ENCODE measurements at regions not wholly inside any gene's neighbourhood (a gene's known extent, or its start where the extent isn't known, plus 50 kb on each side); places are given as distances from the start of the nearest gene placed in this dataset.

- no peak for DNase-seq (ENCODE audit: low read depth in 2 of 2)
Measured at GRCh38 chr7:136665878-136666509, 202.5 kb upstream of the CHRM2 start.

- no peak for DNase-seq (ENCODE audit: low read depth in 2 of 2)
Measured at GRCh38 chr7:136664537-136664936, 203.9 kb upstream of the CHRM2 start.

DNA sequence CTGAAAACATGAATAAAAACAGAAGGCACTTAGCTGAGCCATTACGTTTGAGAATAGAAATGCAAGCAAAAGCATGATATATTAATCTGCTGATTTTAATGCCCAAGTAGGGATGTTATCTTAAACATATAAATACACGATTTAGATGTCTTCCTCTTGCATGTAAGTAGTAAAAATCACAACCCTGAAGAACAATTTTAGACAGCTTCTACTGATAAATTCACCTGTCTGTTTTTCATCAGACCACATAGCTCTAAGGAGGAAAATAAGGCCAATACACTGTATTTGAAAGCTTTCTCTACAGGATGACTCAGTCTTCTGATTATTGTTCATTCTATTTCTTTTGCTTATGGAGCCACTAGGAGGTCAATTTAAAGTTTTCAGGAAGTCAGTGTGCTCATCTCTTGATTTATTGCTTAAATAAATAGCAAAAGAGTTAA lies 210.9 kb upstream of the CHRM2 start:
- no peak for DNase-seq (ENCODE audit: low read depth in 2 of 2)

DNA sequence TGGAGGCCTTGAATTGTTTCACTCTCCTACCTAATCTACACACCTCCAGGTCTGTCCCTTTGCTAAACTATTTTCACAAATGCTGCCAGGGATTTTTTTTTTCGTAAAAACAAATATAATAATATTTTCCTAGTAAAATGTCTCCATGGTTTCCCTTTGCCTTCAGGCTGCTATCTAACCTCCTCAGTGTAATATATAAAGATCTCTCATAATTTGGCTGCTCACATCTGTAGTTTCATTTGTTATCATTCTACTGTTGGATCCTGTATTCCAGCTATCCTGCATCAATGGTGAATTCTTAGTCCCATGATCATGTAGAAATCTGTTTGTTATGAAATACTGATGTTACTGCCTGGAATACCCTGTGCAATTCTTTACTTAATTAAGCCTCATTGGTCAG lies 211.9 kb upstream of the CHRM2 start:
- no peak for DNase-seq (ENCODE audit: low read depth in 2 of 2)

- DNase-seq (ENCODE audit: low read depth in 2 of 2) = no peak
Measured at GRCh38 chr7:136655414-136655813, 213.0 kb upstream of the CHRM2 start.

DNA sequence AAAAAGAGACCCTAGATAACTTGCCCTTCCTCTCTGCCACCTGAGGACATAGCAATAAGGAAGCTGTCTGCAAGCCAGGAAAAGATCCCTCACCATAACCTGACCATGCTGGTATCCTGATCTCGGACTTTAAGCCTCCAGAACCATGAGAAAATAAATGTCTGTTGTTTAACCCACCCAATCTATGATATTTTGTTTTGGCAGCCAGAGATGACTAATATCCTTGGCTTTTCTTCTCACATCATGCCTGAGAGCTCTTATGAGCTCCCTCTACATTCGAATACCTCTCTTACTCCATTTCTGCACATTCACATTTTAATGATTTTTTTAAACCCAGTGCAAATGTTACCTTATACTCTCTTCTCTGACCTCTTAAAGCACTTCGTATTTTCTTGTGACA lies 214.0 kb upstream of the CHRM2 start:
- no peak for DNase-seq (ENCODE audit: low read depth in 2 of 2)

DNA sequence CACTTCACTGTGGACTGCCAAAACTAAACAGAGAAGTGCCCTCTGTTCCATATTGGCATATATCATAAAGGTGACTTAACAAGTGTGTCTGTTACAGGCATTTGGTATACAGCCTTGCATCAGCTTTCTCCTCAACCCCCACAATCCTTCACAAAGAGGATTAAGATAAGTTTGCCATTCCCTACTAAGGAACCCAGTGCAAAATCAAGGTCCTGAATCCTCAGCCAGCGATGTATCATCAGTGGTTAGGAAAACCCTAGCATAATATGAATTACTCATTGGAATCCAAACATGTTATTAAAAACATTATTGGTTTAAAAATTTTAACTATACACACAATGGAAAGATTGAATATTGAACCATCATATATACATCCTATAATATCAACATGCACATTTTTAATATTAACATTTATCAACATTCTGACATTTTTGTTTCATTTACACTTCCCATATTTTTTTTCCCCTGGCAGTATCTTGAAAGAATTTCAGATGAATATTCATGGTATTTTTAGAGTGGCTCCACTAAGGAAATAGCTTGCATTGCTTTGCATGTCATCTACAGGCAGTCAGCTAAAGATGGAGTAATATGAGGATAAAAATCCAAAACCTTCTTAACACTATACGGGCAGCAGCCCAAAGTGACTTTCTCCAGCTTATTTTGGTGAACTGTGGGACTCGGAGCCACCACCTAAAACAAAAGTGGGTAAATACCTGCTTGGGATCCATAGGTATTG lies 215.6 kb upstream of the CHRM2 start:
- no peak for DNase-seq (ENCODE audit: low read depth in 2 of 2)

- DNase-seq (ENCODE audit: low read depth in 2 of 2) = no peak
Measured at GRCh38 chr7:136640977-136641376, 227.5 kb upstream of the CHRM2 start.

DNA sequence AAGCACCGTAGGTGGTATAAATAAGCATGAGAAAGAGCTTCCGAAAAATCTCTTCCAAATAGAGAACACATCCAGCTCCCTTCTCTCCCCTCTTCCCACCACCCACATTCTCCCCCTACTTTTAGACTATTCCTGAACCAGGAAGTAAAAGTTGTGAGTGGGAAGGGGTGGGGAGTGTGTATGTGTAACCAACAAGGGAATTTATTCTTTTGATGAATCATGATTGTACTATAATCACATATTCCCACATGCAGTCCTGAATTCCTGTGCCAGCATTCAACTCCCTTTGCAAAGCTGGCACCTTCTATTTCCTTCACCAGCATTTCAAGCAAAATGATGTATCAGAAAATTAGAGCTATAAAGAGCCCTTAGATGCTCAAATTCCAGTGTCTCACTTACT lies 230.6 kb upstream of the CHRM2 start:
- DNase-seq (ENCODE audit: low read depth in 2 of 2) = no peak

DNA sequence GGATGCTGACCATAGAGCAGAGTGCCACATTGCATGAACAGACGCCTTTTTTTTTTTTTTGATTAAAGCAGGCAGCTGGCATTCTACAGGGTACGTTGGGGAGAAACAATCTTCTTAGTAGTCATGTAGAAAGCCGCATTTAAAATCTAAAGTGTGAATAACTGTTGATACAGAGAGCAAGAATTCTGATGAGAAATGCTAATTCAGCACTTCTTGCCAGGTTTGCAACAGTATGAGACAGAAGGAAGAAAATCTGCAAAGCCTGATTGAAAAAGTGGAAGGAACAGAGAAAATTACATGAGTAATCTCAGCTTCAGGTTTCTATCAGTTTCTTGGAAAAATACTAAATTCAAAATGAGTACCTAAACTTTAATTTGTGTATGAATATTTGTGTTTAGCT lies 232.7 kb upstream of the CHRM2 start:
- DNase-seq (ENCODE audit: low read depth in 2 of 2) = no peak

GRCh38 chr7:136618818-136619217 lies 249.6 kb upstream of the CHRM2 start:
- no peak for DNase-seq (ENCODE audit: low read depth in 2 of 2)

DNA sequence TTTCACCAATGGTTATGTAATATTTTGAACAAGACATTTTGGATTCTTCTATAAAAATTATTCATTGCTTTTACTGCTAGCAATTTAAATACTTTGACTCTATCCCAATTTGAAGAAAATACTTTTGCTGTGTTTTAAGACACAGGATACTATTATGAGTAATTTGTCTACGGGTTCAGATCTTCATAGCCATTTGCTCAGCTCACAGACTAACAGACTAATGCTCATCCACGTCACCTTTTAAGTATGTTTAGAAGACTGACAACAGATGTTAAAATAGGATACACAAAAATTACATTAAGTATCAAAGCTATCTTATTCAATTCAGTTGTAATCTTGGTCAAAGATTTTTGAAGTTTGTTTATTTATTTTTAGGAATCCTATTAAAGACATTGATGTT lies 251.3 kb upstream of the CHRM2 start:
- DNase-seq (ENCODE audit: low read depth in 2 of 2) = no peak

- DNase-seq (ENCODE audit: low read depth in 2 of 2) = no peak
Measured at GRCh38 chr7:136605532-136606329, 262.7 kb upstream of the CHRM2 start.

DNA sequence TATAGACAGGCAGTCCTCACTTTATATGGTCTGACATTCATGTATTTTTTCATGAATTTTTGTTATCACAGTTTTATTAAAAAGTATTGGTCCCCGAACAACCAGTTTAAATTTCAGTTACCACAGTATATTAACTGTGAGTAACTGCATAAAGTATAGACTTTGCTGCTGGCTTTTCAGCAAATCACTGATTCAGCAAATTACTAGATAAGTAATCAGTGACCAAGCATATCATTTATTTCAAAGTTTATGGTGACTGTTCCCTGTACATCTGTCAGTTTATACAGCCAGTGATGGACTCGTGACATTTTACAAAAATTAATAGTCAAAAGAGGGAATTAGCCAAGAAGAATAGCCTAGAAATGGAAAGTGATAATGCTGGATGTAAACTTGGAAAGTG lies 266.7 kb upstream of the CHRM2 start:
- no peak for DNase-seq (ENCODE audit: low read depth in 2 of 2)

GRCh38 chr7:136600475-136600874 lies 268.0 kb upstream of the CHRM2 start:
- DNase-seq (ENCODE audit: low read depth in 2 of 2) = no peak

DNA sequence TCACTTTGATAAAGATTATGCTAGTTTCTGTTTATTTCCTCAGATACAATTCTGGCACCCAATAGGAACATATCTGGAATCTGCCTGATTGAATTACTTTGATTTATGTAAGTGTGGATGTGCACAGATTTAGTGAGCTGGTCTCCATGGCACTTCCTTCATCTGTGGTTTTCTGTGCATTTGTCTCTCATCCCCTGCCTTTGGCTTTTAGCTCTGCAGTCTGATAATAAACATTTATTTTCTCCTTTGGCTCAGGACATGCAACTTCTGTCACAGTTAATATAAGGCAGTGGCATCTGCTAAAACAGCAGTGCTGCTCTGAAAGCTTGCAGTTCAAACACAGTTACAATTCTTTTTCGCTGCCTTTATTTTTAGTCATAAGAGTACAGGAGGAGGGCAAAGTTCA lies 273.7 kb upstream of the CHRM2 start:
- DNase-seq (ENCODE audit: low read depth in 2 of 2) = no peak

DNA sequence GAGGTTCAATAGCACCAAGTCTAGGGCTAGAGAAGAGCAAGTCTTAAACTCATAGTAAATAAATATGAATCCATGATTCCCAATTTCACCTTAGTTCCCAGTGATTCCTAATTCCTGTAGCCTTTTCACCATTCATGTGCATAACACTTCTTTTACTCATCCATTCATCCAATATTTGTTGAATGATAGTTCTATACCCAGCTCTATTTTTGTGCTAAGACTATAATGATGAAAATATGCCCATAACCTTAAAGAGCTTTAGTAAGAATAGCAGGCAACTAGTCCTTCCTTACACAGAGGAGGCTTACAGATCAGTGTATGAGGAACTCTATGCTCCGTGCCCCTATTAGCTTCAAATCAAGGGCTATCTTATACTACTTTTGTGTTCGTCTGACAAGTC lies 280.2 kb upstream of the CHRM2 start:
- no peak for DNase-seq (ENCODE audit: low read depth in 2 of 2)

DNA sequence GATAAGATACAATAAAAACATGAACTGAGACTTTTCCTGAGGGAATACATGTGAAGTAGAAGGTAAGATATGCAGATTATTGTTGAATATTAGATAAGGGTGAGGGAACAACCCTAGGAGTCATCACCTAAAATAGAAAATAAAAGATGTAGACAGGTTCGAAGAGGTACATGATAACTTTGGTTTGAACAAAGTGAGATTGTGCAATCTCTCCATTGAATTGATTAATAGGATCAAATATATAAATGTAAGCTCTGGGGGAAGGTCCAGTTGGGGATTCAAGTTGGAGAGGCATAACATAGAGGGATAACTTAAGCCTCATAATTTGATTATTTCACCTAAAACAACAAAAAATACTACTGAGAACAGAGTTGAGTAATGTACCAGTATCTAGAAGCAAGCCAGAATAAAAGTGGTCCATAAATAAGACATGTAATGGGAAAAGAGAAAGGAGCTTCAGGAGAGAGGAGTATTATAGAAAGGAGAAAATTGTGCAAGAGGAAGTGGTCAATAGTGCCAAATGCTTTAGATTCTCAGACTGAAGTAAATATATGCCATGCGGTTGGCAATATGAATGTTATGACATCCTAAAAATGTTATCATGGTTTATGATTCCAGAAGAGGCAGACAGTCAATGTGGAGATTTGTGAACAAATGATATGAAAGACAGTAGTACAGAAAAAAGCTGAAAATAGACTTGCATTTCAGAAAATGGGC lies 282.3 kb upstream of the CHRM2 start:
- no peak for DNase-seq (ENCODE audit: low read depth in 2 of 2)

- no peak for DNase-seq (ENCODE audit: low read depth in 2 of 2)
Measured at GRCh38 chr7:136566491-136566890, 302.0 kb upstream of the CHRM2 start.

- no peak for DNase-seq (ENCODE audit: low read depth in 2 of 2)
Measured at GRCh38 chr7:136555933-136556332, 312.5 kb upstream of the CHRM2 start.

DNA sequence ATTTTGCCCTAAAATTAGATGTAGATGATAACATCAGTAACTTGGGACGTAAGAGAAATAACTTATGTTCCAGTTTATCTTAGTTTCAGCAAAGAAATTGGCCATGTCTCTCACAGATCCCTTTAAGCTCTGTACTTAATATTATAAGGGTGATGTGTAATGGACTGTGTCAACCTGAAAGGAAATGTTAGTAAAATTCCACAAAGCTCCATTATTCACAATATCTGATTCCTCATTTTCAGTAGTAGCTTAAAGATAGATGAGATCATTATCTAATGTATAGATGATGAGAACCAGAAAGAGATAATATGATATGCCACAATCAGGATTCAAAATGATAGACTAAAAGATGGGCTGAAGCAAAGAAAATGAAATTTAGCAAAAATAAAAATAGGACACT lies 316.8 kb upstream of the CHRM2 start:
- no peak for DNase-seq (ENCODE audit: low read depth in 2 of 2)

GRCh38 chr7:136549756-136550155 lies 318.7 kb upstream of the CHRM2 start:
- no peak for DNase-seq (ENCODE audit: low read depth in 2 of 2)
